Calu3 (cell line): ENCODE measurements at regions not wholly inside any gene's neighbourhood (a gene's known extent, or its start where the extent isn't known, plus 50 kb on each side); places are given as distances from the start of the nearest gene placed in this dataset.

ENCODE experiments used
- BruUV-seq: library from RNA; stranded (reverse); fragments of 400-500 nt; replicated peaks from 2 replicates; lab custom pipeline; 2021; lab: Mats Ljungman, UMichigan
- CTCF ChIA-PET: fragments of 300-600 bp; sonication (Branson Sonifier 250); formaldehyde crosslinking; loops from one replicate; lab custom pipeline; 2022; ENCODE audit warnings: antibody characterized with exemption; lab: Charles Lee
- DNase-seq: peaks from one replicate; pipeline ENCODE4 v3.0.0; 2022
- H3K27ac Mint-ChIP-seq: one replicate; pipeline ENCODE4 v1.8.0; 2022; ENCODE audit warnings: mixed read lengths; ENCODE audit not compliant: unreplicated experiment
- H3K27me3 Mint-ChIP-seq: one replicate; pipeline ENCODE4 v1.8.0; 2022; ENCODE audit warnings: mixed read lengths; ENCODE audit not compliant: unreplicated experiment
- H3K36me3 Mint-ChIP-seq: one replicate; pipeline ENCODE4 v1.8.0; 2022; ENCODE audit warnings: mild to moderate bottlenecking, moderate library complexity, mixed read lengths; ENCODE audit not compliant: insufficient read depth, unreplicated experiment
- H3K4me1 Mint-ChIP-seq: one replicate; pipeline ENCODE4 v1.8.0; 2022; ENCODE audit warnings: mild to moderate bottlenecking, low read depth, mixed read lengths; ENCODE audit not compliant: unreplicated experiment
- H3K4me3 Mint-ChIP-seq: one replicate; pipeline ENCODE4 v1.8.0; 2022; ENCODE audit warnings: mild to moderate bottlenecking, low read depth, moderate library complexity, mixed read lengths; ENCODE audit not compliant: unreplicated experiment
- H3K9me3 Mint-ChIP-seq: one replicate; pipeline ENCODE4 v1.8.0; 2022; ENCODE audit warnings: low read depth, mixed read lengths; ENCODE audit not compliant: unreplicated experiment
- intact Hi-C: fragments of 100-400 bp; cut with micrococcal nuclease; formaldehyde crosslinking; loops from one replicate; pipeline ENCODE4 v1.10.0; 2022; ENCODE audit not compliant: unreplicated experiment
- TF ChIP-seq, protein P1 (sequence below): fragments of 200-600 bp; IDR thresholded peaks from one replicate; pipeline ENCODE4 v1.8.0; 2022; ENCODE audit warnings: antibody characterized with exemption; ENCODE audit not compliant: unreplicated experiment

DNA sequence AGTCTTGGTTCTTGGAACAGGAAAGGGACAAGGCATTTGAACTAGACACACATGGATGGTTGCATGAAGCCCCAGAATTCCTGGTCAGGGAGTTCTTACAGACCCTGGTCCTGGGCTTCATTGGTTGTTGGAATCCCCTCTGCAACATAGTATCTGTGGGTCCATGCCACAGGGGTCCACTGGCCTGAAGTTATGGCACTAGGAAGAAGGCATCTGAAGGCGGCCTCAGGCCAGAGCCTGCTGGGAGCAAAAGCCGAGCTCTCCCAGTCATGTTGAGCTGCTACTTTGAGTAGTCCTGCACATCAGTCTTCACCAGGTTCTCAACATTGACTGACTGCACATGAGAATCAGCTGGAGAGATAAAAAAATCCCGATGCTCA lies 71.1 kb upstream of the PITX1 start:
- intact Hi-C loops: no loop called here
- H3K36me3 Mint-ChIP-seq: no peaks in the 10 kb centered on the region
- H3K9me3 Mint-ChIP-seq: no peaks in the 10 kb centered on the region
- DNase-seq: no peak
- no TSS peak for BruUV-seq
- H3K27ac Mint-ChIP-seq: no peak overlapping the region
- CTCF ChIA-PET: no interaction called here
- no peaks in the 10 kb centered on the region for H3K4me1 Mint-ChIP-seq
- no peak overlapping the region for H3K4me3 Mint-ChIP-seq
- peaks cover 15% of the 10 kb centered on the region for H3K27me3 Mint-ChIP-seq
- TF ChIP-seq, protein P1, sequence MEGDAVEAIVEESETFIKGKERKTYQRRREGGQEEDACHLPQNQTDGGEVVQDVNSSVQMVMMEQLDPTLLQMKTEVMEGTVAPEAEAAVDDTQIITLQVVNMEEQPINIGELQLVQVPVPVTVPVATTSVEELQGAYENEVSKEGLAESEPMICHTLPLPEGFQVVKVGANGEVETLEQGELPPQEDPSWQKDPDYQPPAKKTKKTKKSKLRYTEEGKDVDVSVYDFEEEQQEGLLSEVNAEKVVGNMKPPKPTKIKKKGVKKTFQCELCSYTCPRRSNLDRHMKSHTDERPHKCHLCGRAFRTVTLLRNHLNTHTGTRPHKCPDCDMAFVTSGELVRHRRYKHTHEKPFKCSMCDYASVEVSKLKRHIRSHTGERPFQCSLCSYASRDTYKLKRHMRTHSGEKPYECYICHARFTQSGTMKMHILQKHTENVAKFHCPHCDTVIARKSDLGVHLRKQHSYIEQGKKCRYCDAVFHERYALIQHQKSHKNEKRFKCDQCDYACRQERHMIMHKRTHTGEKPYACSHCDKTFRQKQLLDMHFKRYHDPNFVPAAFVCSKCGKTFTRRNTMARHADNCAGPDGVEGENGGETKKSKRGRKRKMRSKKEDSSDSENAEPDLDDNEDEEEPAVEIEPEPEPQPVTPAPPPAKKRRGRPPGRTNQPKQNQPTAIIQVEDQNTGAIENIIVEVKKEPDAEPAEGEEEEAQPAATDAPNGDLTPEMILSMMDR: no peak

GRCh38 chr5:135103575-135103853 lies 69.5 kb upstream of the PITX1 start:
- TF ChIP-seq, protein P1: no peak
- DNase-seq: no peak
- no peaks in the 10 kb centered on the region for H3K9me3 Mint-ChIP-seq
- H3K27me3 Mint-ChIP-seq: peaks cover 15% of the 10 kb centered on the region
- CTCF ChIA-PET: interaction anchor here (1.5 kb wide), 1 partner anchor 8 kb away, joined by 4 read pairs; no protein-coding TSS in a partner anchor
- BruUV-seq: no TSS peak
- H3K4me1 Mint-ChIP-seq: no peaks in the 10 kb centered on the region
- no peak overlapping the region for H3K4me3 Mint-ChIP-seq
- intact Hi-C loops: no loop called here
- H3K27ac Mint-ChIP-seq: no peak overlapping the region
- no peaks in the 10 kb centered on the region for H3K36me3 Mint-ChIP-seq

DNA sequence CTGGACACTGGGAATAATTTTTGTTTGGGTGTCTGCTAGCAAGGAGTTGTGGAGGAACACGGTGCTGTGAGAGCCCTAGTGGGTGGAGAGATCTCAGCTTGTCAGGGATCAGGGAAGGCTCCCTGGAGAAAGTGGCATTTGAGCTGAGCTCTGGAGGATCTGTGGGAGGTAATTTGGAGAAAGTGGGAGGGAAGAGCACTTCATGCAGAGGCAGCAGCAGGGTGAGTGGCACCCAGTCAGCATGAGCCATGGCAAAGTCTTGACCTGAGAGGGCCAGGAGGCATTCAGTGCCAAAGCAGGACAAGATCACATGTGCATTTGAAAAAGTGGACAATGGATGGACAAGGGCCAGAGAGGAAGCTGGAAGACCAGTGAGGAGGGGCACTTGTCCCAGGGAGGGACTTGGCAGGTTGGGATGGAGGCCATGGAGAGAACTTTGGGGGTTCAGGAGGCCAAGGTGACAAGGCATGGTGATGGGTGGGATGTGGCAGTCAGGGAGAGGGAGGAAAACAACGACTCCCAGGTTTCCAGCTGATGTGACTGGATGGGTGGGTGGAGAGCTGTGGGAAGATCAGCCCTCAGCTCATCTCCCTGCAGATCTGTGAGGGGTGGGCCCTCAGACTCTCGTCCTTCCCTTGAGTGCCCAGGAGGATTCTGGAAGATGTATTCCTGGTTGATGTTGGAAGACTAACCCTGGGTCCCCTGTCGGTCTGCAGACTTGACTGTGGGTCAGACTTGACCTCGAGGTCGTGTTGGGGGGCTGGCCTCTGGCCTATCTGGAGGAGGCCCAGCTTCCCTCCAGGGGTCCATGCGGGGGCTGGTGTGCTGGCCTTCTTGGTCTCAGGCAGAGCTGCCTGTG lies 68.9 kb upstream of the PITX1 start:
- TF ChIP-seq, protein P1: no peak
- intact Hi-C loops: no loop called here

DNA sequence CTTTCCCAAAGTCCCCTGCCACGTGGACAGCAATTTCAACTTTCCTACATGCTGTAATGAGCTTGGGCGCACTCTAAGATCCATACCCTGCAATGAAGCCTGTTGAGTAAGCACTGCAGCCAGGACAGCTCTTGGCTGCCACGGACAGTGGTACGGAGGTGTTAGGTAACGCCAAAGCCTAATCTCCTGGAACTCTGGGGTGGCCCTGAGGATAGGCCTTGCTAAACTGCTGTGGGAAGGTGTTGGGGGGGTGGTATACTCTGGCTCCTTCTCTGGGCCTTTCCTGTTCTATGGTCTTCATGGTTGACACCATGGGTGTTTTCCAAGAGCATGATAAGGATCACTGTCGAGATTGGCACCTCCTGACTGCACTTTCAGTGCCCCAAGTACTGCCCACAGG lies 66.4 kb upstream of the PITX1 start:
- no TSS peak for BruUV-seq
- no peaks in the 10 kb centered on the region for H3K4me1 Mint-ChIP-seq
- no peak for DNase-seq
- CTCF ChIA-PET: interaction anchor here (0.7 kb wide), 1 partner anchor 166 kb away, joined by 3 read pairs; no protein-coding TSS in a partner anchor
- H3K27ac Mint-ChIP-seq: no peak overlapping the region
- peaks cover 12% of the 10 kb centered on the region for H3K27me3 Mint-ChIP-seq
- H3K9me3 Mint-ChIP-seq: no peaks in the 10 kb centered on the region
- no peak overlapping the region for H3K4me3 Mint-ChIP-seq
- intact Hi-C loops: no loop called here
- H3K36me3 Mint-ChIP-seq: no peaks in the 10 kb centered on the region
- TF ChIP-seq, protein P1: no peak

More for the DNA sequence above, 68.9 kb upstream of the PITX1 start:
- Mint-ChIP-seq H3K4me3 (no peak overlapping the region), H3K4me1 (no peaks in the 10 kb centered on the region), H3K27me3 (peaks cover 15% of the 10 kb centered on the region), H3K9me3 (no peaks in the 10 kb centered on the region), H3K36me3 (no peaks in the 10 kb centered on the region), H3K27ac (no peak overlapping the region)
- CTCF ChIA-PET: interaction anchor here (1.5 kb wide), 1 partner anchor 8 kb away, joined by 4 read pairs; no protein-coding TSS in a partner anchor
- DNase-seq: no peak
- no TSS peak for BruUV-seq
